ENCODE measurements at regions not wholly inside any gene's neighbourhood (a gene's known extent, or its start where the extent isn't known, plus 50 kb on each side); places are given as distances from the start of the nearest gene placed in this dataset.
"Not testable (repeated sequence)": the region's sequence is repeated elsewhere in the genome, so short reads cannot be mapped to it uniquely, and the experiment has no call there.

- SMC1A ChIA-PET (ENCODE audit: uncharacterized antibody, unreplicated experiment): no interaction called here
- Histone ChIP-seq H3K79me2 (ENCODE audit: control insufficient read depth, insufficient read depth, low read length) (no peaks in the 10 kb centered on the region), H3K4me1 (ENCODE audit: control insufficient read depth, insufficient read depth, low read length) (peaks cover 11% of the 10 kb centered on the region), H3K4me3 (no peak overlapping the region), H2AFZ (ENCODE audit: control insufficient read depth, low read depth, low read length) (no peak overlapping the region), H3K27me3 (replicated peaks in 1 of 2; ENCODE audit: control insufficient read depth in 2 of 2, insufficient read depth in 2 of 2, low read length in 1 of 2) (no peaks in the 10 kb centered on the region), H3K9me3 (replicated peaks; ENCODE audit: control insufficient read depth, insufficient read depth, low read length) (no peaks in the 10 kb centered on the region), H3K4me2 (ENCODE audit: control insufficient read depth, insufficient read depth) (no peak overlapping the region), H3K36me3 (ENCODE audit: control insufficient read depth in 2 of 2, insufficient read depth in 2 of 2, low read length in 1 of 2) (no peaks in the 10 kb centered on the region), H4K20me1 (ENCODE audit: control insufficient read depth, insufficient read depth) (no peaks in the 10 kb centered on the region), H3K27ac (ENCODE audit: control insufficient read depth, insufficient read depth) (no peak overlapping the region), H3K9ac (ENCODE audit: control insufficient read depth, insufficient read depth, low read length) (no peak overlapping the region)
- DNase-seq (ENCODE audit: low read depth, low spot score) (no peak), FAIRE-seq (no peak), ATAC-seq (no peak)
- intact Hi-C loops (cut with micrococcal nuclease; ENCODE audit: unreplicated experiment) (no loop called here), in situ Hi-C loops (cut with MboI) (no loop called here)
- POLR2A ChIA-PET: no interaction called here
- BruUV-seq (replicated peaks): no TSS peak
- TF ChIP-seq RCOR1 (conservative IDR thresholded peaks at IDR 0.05; ENCODE audit: low read depth, low read length) (no peak), RB1 (IDR thresholded peaks at IDR 0.05; ENCODE audit: borderline replicate concordance) (no peak), HDGF (IDR thresholded peaks at IDR 0.05) (no peak), NFYB (IDR thresholded peaks at IDR 0.05; ENCODE audit: insufficient read depth, low read depth, low read length) (no peak), PKNOX1 (IDR thresholded peaks at IDR 0.05) (no peak), NKRF (conservative IDR thresholded peaks at IDR 0.05) (no peak), BRCA1 (IDR thresholded peaks at IDR 0.05; ENCODE audit: low read depth, low read length) (no peak), HDAC2 (IDR thresholded peaks at IDR 0.05) (no peak)
- TF ChIP-seq, protein P1, sequence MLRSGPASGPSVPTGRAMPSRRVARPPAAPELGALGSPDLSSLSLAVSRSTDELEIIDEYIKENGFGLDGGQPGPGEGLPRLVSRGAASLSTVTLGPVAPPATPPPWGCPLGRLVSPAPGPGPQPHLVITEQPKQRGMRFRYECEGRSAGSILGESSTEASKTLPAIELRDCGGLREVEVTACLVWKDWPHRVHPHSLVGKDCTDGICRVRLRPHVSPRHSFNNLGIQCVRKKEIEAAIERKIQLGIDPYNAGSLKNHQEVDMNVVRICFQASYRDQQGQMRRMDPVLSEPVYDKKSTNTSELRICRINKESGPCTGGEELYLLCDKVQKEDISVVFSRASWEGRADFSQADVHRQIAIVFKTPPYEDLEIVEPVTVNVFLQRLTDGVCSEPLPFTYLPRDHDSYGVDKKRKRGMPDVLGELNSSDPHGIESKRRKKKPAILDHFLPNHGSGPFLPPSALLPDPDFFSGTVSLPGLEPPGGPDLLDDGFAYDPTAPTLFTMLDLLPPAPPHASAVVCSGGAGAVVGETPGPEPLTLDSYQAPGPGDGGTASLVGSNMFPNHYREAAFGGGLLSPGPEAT (IDR thresholded peaks at IDR 0.05; ENCODE audit: low read depth): no peak
- TF ChIP-seq, protein P2, sequence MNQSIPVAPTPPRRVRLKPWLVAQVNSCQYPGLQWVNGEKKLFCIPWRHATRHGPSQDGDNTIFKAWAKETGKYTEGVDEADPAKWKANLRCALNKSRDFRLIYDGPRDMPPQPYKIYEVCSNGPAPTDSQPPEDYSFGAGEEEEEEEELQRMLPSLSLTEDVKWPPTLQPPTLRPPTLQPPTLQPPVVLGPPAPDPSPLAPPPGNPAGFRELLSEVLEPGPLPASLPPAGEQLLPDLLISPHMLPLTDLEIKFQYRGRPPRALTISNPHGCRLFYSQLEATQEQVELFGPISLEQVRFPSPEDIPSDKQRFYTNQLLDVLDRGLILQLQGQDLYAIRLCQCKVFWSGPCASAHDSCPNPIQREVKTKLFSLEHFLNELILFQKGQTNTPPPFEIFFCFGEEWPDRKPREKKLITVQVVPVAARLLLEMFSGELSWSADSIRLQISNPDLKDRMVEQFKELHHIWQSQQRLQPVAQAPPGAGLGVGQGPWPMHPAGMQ (IDR thresholded peaks at IDR 0.05; ENCODE audit: borderline replicate concordance): no peak
- RAD21 ChIA-PET (ENCODE audit: unreplicated experiment): no interaction called here
- CTCF ChIA-PET: no interaction called here
Observed at GRCh38 chr4:101695176-101695575, 95.4 kb upstream of the BANK1 start.

DNA sequence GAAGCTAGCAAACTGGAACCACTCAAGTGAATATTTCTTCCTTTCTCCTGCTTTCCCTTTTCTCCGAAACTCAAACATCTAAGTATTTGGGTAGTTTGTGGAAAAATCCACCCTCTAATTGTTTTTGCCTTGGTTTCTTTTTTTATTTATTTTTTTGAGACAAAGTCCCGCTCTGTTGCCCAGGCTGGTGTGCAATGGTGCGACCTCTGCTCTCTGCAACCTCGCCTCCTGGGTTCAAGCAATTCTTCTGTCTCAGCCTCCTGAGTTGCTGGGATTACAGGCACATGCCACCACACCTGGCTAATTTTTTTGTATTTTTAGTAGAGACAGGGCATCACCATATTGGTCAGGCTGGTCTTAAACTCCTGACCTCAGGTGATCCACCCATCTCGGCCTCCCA lies 96.1 kb upstream of the BANK1 start:
- H3K36me3 ChIP-seq (ENCODE audit: control insufficient read depth in 2 of 2, insufficient read depth in 2 of 2, low read length in 1 of 2); intact Hi-C loops (cut with micrococcal nuclease; ENCODE audit: unreplicated experiment); H2AFZ ChIP-seq (ENCODE audit: control insufficient read depth, low read depth, low read length); H3K4me2 ChIP-seq (ENCODE audit: control insufficient read depth, insufficient read depth); H3K9ac ChIP-seq (ENCODE audit: control insufficient read depth, insufficient read depth, low read length); H3K4me3 ChIP-seq; POLR2A ChIA-PET; H3K9me3 ChIP-seq (replicated peaks; ENCODE audit: control insufficient read depth, insufficient read depth, low read length); FAIRE-seq; RAD21 ChIA-PET (ENCODE audit: unreplicated experiment); in situ Hi-C loops (cut with MboI); SMC1A ChIA-PET (ENCODE audit: uncharacterized antibody, unreplicated experiment); DNase-seq (ENCODE audit: low read depth, low spot score); ATAC-seq; H3K27ac ChIP-seq (ENCODE audit: control insufficient read depth, insufficient read depth); H3K27me3 ChIP-seq (replicated peaks in 1 of 2; ENCODE audit: control insufficient read depth in 2 of 2, insufficient read depth in 2 of 2, low read length in 1 of 2); CTCF ChIA-PET; H4K20me1 ChIP-seq (ENCODE audit: control insufficient read depth, insufficient read depth); H3K79me2 ChIP-seq (ENCODE audit: control insufficient read depth, insufficient read depth, low read length); BruUV-seq (replicated peaks): not testable (repeated sequence)
- H3K4me1 ChIP-seq (ENCODE audit: control insufficient read depth, insufficient read depth, low read length): peaks cover 11% of the 10 kb centered on the region
- WGBS (ENCODE audit: insufficient coverage, insufficient replicate concordance, low lambda C conversion rate, missing lambda C conversion rate): 28% methylated on average over 5 of the region's 5 CpGs
